ENCODE measurements at regions not wholly inside any gene's neighbourhood (a gene's known extent, or its start where the extent isn't known, plus 50 kb on each side); places are given as distances from the start of the nearest gene placed in this dataset.

GRCh38 chr17:73889439-73889838, 245.2 kb upstream of the SDK2 start:
- H3K27ac ChIP-seq (ENCODE audit: low read length in 2 of 2), result no peak overlapping the region
- CTCF ChIA-PET, result no interaction called here
- Mint-ChIP-seq H3K27ac (no peak overlapping the region), H3K4me3 (no peak overlapping the region), H3K9me3 (ENCODE audit: insufficient read depth) (no peaks in the 10 kb centered on the region), H3K4me1 (no peaks in the 10 kb centered on the region), H3K27me3 (peaks cover 11% of the 10 kb centered on the region)
- H3K4me3 ChIP-seq (ENCODE audit: control extremely low read depth in 1 of 5, extremely low read depth in 1 of 5, insufficient read depth in 1 of 5, low read depth in 2 of 5, low read length in 4 of 5), result no peak overlapping the region
- no peak overlapping the region for H3K9ac ChIP-seq (ENCODE audit: low read length)
- no peaks in the 10 kb centered on the region for H3K9me3 ChIP-seq (ENCODE audit: control extremely low read depth in 1 of 3, control insufficient read depth in 2 of 3, insufficient read depth in 1 of 3, low read length in 2 of 3)
- H3K36me3 ChIP-seq (replicated peaks in 1 of 2; ENCODE audit: control extremely low read depth in 1 of 2, control insufficient read depth in 1 of 2, extremely low read depth in 1 of 2, insufficient read depth in 2 of 2, low read length in 1 of 2), result no peaks in the 10 kb centered on the region
- H3K79me2 ChIP-seq (ENCODE audit: control insufficient read depth, insufficient read depth, low read length), result no peaks in the 10 kb centered on the region
- intact Hi-C loops (cut with micrococcal nuclease), result no loop called here
- peaks cover 0 to 6% (median 0%) of the 10 kb centered on the region in 4 experiments for H3K27me3 ChIP-seq (replicated peaks in 1 of 4; ENCODE audit: control extremely low read depth in 1 of 4, control insufficient read depth in 3 of 4, insufficient read depth in 4 of 4, low read length in 3 of 4)
- H3K4me2 ChIP-seq (replicated peaks; ENCODE audit: low read depth, low read length, poor library complexity, severe bottlenecking), result no peak overlapping the region
- no peaks in the 10 kb centered on the region for H3K4me1 ChIP-seq (ENCODE audit: control insufficient read depth in 2 of 2, insufficient read depth in 2 of 2, low read length in 2 of 2)
- H4K20me1 ChIP-seq (ENCODE audit: control insufficient read depth, insufficient read depth, low read length, poor library complexity, severe bottlenecking), result no peaks in the 10 kb centered on the region
- TF ChIP-seq CTCF (IDR thresholded peaks at IDR 0.05), result no peak
- no peak for TF ChIP-seq EZH2 (IDR thresholded peaks at IDR 0.05; ENCODE audit: borderline replicate concordance, insufficient read depth, low read depth, low read length, poor library complexity, severe bottlenecking)
- no peak for DNase-seq
- 86% methylated on average over 1 of the region's 2 CpGs for WGBS (ENCODE audit: insufficient coverage)
- no peak overlapping the region for H2AFZ ChIP-seq (ENCODE audit: insufficient read depth, low read depth, low read length, poor library complexity, severe bottlenecking)
- POLR2A ChIA-PET, result no interaction called here
- no peak for ATAC-seq (ENCODE audit: low read depth)

DNA sequence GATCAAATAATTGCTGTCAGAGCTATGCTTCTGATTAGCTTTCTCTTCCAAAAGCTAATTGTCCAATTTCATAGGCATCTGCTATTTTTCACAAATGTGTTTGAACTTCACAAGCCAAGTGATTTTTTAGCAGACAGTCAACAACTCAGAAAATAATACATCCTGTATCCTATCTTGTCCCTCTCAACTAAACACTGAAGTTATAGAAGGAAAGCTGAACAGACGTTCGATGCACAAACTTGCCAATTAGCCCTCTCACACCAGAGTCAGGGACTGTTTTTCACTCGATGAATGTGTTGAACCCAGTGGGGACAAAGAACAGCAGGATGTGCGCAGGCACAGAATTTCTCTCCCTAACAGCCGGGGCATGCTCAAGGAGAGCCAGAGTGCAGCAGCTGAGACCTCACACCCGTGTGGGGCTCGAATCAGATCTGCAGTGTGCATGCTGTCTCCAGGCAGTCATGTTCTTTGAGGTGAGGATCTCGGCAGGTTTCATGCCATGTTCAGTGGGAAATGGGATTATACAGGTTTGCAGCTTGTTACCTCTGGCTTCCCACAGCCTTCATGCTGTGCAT, 246.7 kb upstream of the SDK2 start:
- no peak overlapping the region for H3K27ac ChIP-seq (ENCODE audit: low read length in 2 of 2)
- H3K79me2 ChIP-seq (ENCODE audit: control insufficient read depth, insufficient read depth, low read length), result no peaks in the 10 kb centered on the region
- Mint-ChIP-seq H3K27ac (no peak overlapping the region), H3K4me3 (no peak overlapping the region), H3K9me3 (ENCODE audit: insufficient read depth) (no peaks in the 10 kb centered on the region), H3K27me3 (peaks cover 6% of the 10 kb centered on the region), H3K4me1 (no peaks in the 10 kb centered on the region)
- DNase-seq, result no peak
- ChIA-PET POLR2A (no interaction called here), CTCF (no interaction called here)
- H3K4me1 ChIP-seq (ENCODE audit: control insufficient read depth in 2 of 2, insufficient read depth in 2 of 2, low read length in 2 of 2), result no peaks in the 10 kb centered on the region
- 95% methylated on average over 5 of the region's 8 CpGs for WGBS (ENCODE audit: insufficient coverage)
- H3K9me3 ChIP-seq (ENCODE audit: control extremely low read depth in 1 of 3, control insufficient read depth in 2 of 3, insufficient read depth in 1 of 3, low read length in 2 of 3), result no peaks in the 10 kb centered on the region
- H3K36me3 ChIP-seq (replicated peaks in 1 of 2; ENCODE audit: control extremely low read depth in 1 of 2, control insufficient read depth in 1 of 2, extremely low read depth in 1 of 2, insufficient read depth in 2 of 2, low read length in 1 of 2), result no peaks in the 10 kb centered on the region
- H3K4me3 ChIP-seq (ENCODE audit: control extremely low read depth in 1 of 5, extremely low read depth in 1 of 5, insufficient read depth in 1 of 5, low read depth in 2 of 5, low read length in 4 of 5), result no peak overlapping the region
- no peak for ATAC-seq (ENCODE audit: low read depth)
- peaks cover 0 to 6% (median 0%) of the 10 kb centered on the region in 4 experiments for H3K27me3 ChIP-seq (replicated peaks in 1 of 4; ENCODE audit: control extremely low read depth in 1 of 4, control insufficient read depth in 3 of 4, insufficient read depth in 4 of 4, low read length in 3 of 4)
- H4K20me1 ChIP-seq (ENCODE audit: control insufficient read depth, insufficient read depth, low read length, poor library complexity, severe bottlenecking), result no peaks in the 10 kb centered on the region
- no peak overlapping the region for H2AFZ ChIP-seq (ENCODE audit: insufficient read depth, low read depth, low read length, poor library complexity, severe bottlenecking)
- TF ChIP-seq CTCF (IDR thresholded peaks at IDR 0.05) (no peak), EZH2 (IDR thresholded peaks at IDR 0.05; ENCODE audit: borderline replicate concordance, insufficient read depth, low read depth, low read length, poor library complexity, severe bottlenecking) (no peak)
- intact Hi-C loops (cut with micrococcal nuclease), result no loop called here
- H3K4me2 ChIP-seq (replicated peaks; ENCODE audit: low read depth, low read length, poor library complexity, severe bottlenecking), result no peak overlapping the region
- H3K9ac ChIP-seq (ENCODE audit: low read length), result no peak overlapping the region

Measured in B cell (primary cell).